ENCODE measurements at regions not wholly inside any gene's neighbourhood (a gene's known extent, or its start where the extent isn't known, plus 50 kb on each side); places are given as distances from the start of the nearest gene placed in this dataset.

GRCh38 chr1:96541491-96541890 lies 180.1 kb upstream of the PTBP2 start:
- no peak for DNase-seq
- peaks cover 3% of the 10 kb centered on the region; the same call in 1 of the 2 replicates for H3K4me1 ChIP-seq
- TF ChIP-seq, protein P1, sequence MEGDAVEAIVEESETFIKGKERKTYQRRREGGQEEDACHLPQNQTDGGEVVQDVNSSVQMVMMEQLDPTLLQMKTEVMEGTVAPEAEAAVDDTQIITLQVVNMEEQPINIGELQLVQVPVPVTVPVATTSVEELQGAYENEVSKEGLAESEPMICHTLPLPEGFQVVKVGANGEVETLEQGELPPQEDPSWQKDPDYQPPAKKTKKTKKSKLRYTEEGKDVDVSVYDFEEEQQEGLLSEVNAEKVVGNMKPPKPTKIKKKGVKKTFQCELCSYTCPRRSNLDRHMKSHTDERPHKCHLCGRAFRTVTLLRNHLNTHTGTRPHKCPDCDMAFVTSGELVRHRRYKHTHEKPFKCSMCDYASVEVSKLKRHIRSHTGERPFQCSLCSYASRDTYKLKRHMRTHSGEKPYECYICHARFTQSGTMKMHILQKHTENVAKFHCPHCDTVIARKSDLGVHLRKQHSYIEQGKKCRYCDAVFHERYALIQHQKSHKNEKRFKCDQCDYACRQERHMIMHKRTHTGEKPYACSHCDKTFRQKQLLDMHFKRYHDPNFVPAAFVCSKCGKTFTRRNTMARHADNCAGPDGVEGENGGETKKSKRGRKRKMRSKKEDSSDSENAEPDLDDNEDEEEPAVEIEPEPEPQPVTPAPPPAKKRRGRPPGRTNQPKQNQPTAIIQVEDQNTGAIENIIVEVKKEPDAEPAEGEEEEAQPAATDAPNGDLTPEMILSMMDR (IDR thresholded peaks at IDR 0.05; ENCODE audit: low read depth, low read length): no peak
- no peaks in the 10 kb centered on the region for H3K27me3 ChIP-seq
- H3K4me3 ChIP-seq (ENCODE audit: low read depth, low read length): no peak overlapping the region
- no peaks in the 10 kb centered on the region for H3K9me3 ChIP-seq
- H3K36me3 ChIP-seq: no peaks in the 10 kb centered on the region

DNA sequence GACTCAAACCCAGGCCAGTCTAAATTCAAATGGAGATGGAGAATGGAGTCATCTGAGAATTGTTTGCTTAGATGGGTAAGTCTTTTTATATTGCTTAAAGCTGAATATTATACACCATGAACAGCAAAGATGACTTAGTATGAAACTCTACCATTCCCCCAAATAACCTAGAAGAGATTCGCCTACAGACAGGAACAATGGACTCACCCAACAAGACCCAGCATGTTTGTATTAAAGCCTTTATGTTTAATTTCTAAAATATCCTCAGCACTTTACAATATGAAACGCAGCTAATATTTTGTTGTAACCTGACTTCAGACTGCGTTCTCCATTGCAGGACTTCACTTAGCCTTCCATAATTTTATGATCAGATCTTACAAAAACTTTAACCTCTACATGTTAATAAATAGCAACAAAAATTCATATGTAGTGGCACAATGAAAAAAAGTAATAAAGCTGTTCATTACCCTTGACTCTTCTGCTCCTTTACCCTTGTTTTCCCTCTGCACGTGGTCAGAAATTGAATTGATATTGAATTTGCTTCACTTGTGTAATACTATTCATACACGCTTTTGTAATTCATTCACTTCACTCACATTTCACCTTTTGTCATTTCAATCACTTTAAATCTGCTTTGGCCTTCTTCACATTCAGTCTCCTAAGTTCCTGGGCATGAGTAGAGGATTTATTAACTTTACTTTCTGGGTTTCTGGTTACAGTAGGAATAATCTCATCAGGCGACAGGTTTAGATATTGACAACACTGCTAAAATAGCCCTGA lies 177.3 kb upstream of the PTBP2 start:
- H3K27me3 ChIP-seq: no peaks in the 10 kb centered on the region
- H3K4me3 ChIP-seq (ENCODE audit: low read depth, low read length): no peak overlapping the region
- no peak for DNase-seq
- no peaks in the 10 kb centered on the region for H3K36me3 ChIP-seq
- no peaks in the 10 kb centered on the region for H3K4me1 ChIP-seq
- H3K9me3 ChIP-seq: no peaks in the 10 kb centered on the region
- TF ChIP-seq, protein P1 (IDR thresholded peaks at IDR 0.05; ENCODE audit: low read depth, low read length): no peak

DNA sequence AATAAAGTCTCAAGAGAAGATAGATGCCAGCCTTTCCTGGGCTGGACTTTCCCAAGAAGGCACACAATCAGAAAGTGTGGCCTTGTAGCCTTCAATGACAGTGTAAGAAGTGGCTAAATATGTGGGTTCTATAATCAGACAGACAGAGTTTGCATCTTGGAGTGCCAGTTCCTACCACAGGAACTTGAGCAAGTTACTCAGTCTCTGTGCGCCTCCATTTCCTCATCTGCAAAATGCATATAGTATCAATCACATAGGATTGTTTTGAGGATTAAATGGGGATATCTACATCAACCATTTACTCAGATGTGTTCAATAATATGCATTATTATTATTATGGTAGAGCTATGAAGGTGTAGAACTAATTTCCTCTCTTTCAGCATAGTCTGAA lies 176.8 kb upstream of the PTBP2 start:
- Histone ChIP-seq H3K27me3 (no peaks in the 10 kb centered on the region), H3K4me1 (no peaks in the 10 kb centered on the region), H3K36me3 (no peaks in the 10 kb centered on the region), H3K9me3 (no peaks in the 10 kb centered on the region), H3K4me3 (ENCODE audit: low read depth, low read length) (no peak overlapping the region)
- TF ChIP-seq, protein P1 (IDR thresholded peaks at IDR 0.05; ENCODE audit: low read depth, low read length): no peak
- no peak for DNase-seq

DNA sequence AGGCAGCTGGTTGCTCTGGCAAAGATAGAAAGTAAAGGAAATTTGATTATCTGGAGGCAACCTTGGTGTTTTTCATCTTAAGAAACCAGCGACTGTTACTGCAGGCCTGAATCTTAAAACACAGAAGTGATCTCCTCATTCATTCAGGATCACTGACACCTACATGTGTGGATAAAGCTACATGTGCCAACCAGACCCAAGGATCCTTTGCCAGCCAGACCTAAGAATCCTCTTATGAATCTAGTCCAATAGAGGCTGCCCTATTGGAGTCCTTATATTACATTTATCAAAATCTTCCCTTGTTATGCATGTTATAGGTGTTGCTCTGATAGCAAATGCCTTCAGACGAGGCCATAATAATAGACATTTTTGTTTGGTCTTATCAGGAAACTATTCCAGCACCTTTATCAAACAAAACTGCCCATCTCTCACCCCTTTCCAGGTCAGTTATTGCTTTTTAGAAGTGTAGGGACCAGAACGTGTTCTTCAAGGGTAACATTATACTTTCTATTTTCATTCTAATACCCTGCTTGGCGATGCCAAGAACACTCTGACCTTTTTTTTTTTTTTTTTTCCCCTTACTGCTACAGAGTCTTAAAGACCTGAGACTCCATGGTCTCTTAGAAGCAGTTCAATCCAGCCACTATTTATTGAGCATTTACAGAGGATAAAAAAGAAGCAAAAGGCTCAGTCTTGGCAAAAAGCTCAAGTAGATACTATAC lies 175.5 kb upstream of the PTBP2 start:
- Histone ChIP-seq H3K4me1 (no peaks in the 10 kb centered on the region), H3K4me3 (ENCODE audit: low read depth, low read length) (no peak overlapping the region), H3K27me3 (no peaks in the 10 kb centered on the region), H3K36me3 (no peaks in the 10 kb centered on the region), H3K9me3 (no peaks in the 10 kb centered on the region)
- DNase-seq: no peak
- TF ChIP-seq, protein P1 (IDR thresholded peaks at IDR 0.05; ENCODE audit: low read depth, low read length): no peak

DNA sequence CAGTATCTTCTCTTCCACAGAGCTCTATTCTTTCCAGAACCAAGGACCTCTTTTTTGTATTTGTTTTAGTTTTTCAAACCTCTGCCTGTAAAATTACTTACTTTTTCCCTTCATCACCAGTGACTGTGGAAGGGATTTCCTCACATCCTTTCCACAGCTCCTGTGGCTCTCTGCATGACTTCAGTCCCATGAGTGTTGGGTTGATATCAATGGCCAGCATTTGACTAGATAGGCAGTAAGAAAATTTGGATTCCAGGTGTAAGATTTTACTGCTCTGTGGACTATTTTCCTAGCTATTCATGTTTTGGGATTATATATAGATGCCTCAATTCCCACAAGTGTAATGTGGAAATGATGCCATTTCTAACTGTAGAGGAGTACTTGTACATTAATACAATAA lies 171.5 kb upstream of the PTBP2 start:
- no peak for DNase-seq
- TF ChIP-seq, protein P1 (IDR thresholded peaks at IDR 0.05; ENCODE audit: low read depth, low read length): no peak
- Histone ChIP-seq H3K4me1 (no peaks in the 10 kb centered on the region), H3K9me3 (no peaks in the 10 kb centered on the region), H3K27me3 (no peaks in the 10 kb centered on the region), H3K36me3 (no peaks in the 10 kb centered on the region), H3K4me3 (ENCODE audit: low read depth, low read length) (no peak overlapping the region)

DNA sequence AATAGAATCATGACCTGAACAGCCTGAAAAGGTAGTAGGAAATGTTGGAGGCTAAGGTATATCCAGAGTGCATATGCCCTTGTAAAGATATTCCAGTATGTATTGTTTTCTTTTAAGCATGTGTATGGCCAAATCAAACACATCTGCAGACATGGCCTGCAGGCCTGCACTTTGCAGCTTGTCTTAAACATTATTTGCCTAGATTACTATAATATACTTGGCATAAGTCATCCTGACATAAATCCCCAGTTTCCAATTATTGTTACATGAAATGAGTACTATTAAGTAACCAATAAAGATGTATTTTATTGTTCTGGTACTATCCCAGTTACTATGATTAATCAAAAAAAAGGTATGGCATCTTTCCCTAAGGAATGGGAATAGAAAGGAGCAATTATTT lies 169.1 kb upstream of the PTBP2 start:
- DNase-seq: no peak
- Histone ChIP-seq H3K4me1 (no peaks in the 10 kb centered on the region), H3K9me3 (no peaks in the 10 kb centered on the region), H3K27me3 (no peaks in the 10 kb centered on the region), H3K36me3 (no peaks in the 10 kb centered on the region), H3K4me3 (ENCODE audit: low read depth, low read length) (no peak overlapping the region)
- TF ChIP-seq, protein P1 (IDR thresholded peaks at IDR 0.05; ENCODE audit: low read depth, low read length): no peak
